ENCODE measurements at regions not wholly inside any gene's neighbourhood (a gene's known extent, or its start where the extent isn't known, plus 50 kb on each side); places are given as distances from the start of the nearest gene placed in this dataset.
"Not testable (repeated sequence)": the region's sequence is repeated elsewhere in the genome, so short reads cannot be mapped to it uniquely, and the experiment has no call there.

- Mint-ChIP-seq H3K27ac (ENCODE audit: unreplicated experiment) (no peak overlapping the region), H3K27me3 (ENCODE audit: unreplicated experiment) (no peaks in the 10 kb centered on the region), H3K4me1 (ENCODE audit: unreplicated experiment) (peaks cover 13% of the 10 kb centered on the region), H3K4me3 (ENCODE audit: unreplicated experiment) (no peak overlapping the region), H3K36me3 (ENCODE audit: unreplicated experiment) (peaks cover 1% of the 10 kb centered on the region), H3K9me3 (ENCODE audit: unreplicated experiment) (no peaks in the 10 kb centered on the region)
- DNase-seq (ENCODE audit: extremely low spot score, unreplicated experiment), result no peak
- no peak for TF ChIP-seq CTCF (IDR thresholded peaks at IDR 0.05)
Observed at GRCh38 chrX:7343181-7343580, 195.2 kb upstream of the PUDP start.

GRCh38 chrX:7335816-7336362 lies 187.9 kb upstream of the PUDP start:
- H3K27ac Mint-ChIP-seq (ENCODE audit: unreplicated experiment); DNase-seq (ENCODE audit: extremely low spot score, unreplicated experiment); H3K36me3 Mint-ChIP-seq (ENCODE audit: unreplicated experiment); H3K9me3 Mint-ChIP-seq (ENCODE audit: unreplicated experiment); H3K27me3 Mint-ChIP-seq (ENCODE audit: unreplicated experiment); H3K4me3 Mint-ChIP-seq (ENCODE audit: unreplicated experiment): not testable (repeated sequence)
- H3K4me1 Mint-ChIP-seq (ENCODE audit: unreplicated experiment), result peaks cover 36% of the 10 kb centered on the region

- Mint-ChIP-seq H3K27me3 (ENCODE audit: unreplicated experiment) (no peaks in the 10 kb centered on the region), H3K36me3 (ENCODE audit: unreplicated experiment) (peaks cover 2% of the 10 kb centered on the region), H3K27ac (ENCODE audit: unreplicated experiment) (peak overlapping the region; percentile 76), H3K4me3 (ENCODE audit: unreplicated experiment) (no peak overlapping the region), H3K4me1 (ENCODE audit: unreplicated experiment) (peaks cover 43% of the 10 kb centered on the region), H3K9me3 (ENCODE audit: unreplicated experiment) (peaks cover 5% of the 10 kb centered on the region)
- TF ChIP-seq CTCF (IDR thresholded peaks at IDR 0.05), result no peak
- DNase-seq (ENCODE audit: extremely low spot score, unreplicated experiment), result no peak
Observed at GRCh38 chrX:7334253-7334935, 186.4 kb upstream of the PUDP start.

- Mint-ChIP-seq H3K9me3 (ENCODE audit: unreplicated experiment) (peaks cover under 1% of the 10 kb centered on the region), H3K27me3 (ENCODE audit: unreplicated experiment) (no peaks in the 10 kb centered on the region), H3K36me3 (ENCODE audit: unreplicated experiment) (peaks cover 2% of the 10 kb centered on the region), H3K4me1 (ENCODE audit: unreplicated experiment) (peaks cover 38% of the 10 kb centered on the region), H3K27ac (ENCODE audit: unreplicated experiment) (peak overlapping the region; percentile 89), H3K4me3 (ENCODE audit: unreplicated experiment) (no peak overlapping the region)
- DNase-seq (ENCODE audit: extremely low spot score, unreplicated experiment), result no peak
- TF ChIP-seq CTCF (IDR thresholded peaks at IDR 0.05), result no peak
Observed at GRCh38 chrX:7330971-7331746, 183.2 kb upstream of the PUDP start.

- Mint-ChIP-seq H3K9me3 (ENCODE audit: unreplicated experiment) (no peaks in the 10 kb centered on the region), H3K4me1 (ENCODE audit: unreplicated experiment) (peaks cover 38% of the 10 kb centered on the region), H3K27me3 (ENCODE audit: unreplicated experiment) (no peaks in the 10 kb centered on the region), H3K27ac (ENCODE audit: unreplicated experiment) (peak overlapping the region; percentile 89), H3K36me3 (ENCODE audit: unreplicated experiment) (peaks cover 2% of the 10 kb centered on the region), H3K4me3 (ENCODE audit: unreplicated experiment) (no peak overlapping the region)
- DNase-seq (ENCODE audit: extremely low spot score, unreplicated experiment), result no peak
- no peak for TF ChIP-seq CTCF (IDR thresholded peaks at IDR 0.05)
Observed at GRCh38 chrX:7330556-7330955, 182.6 kb upstream of the PUDP start.
